NCI-H82 (cell line): ENCODE measurements at regions not wholly inside any gene's neighbourhood (a gene's known extent, or its start where the extent isn't known, plus 50 kb on each side); places are given as distances from the start of the nearest gene placed in this dataset.
A peak's percentile ranks its signal among the peaks of the same experiment; 100 is the strongest.
"Not testable (repeated sequence)": the region's sequence is repeated elsewhere in the genome, so short reads cannot be mapped to it uniquely, and the experiment has no call there.

ENCODE experiments used
- DNase-seq: peaks from one replicate; lab custom pipeline; 2025; lab: John Stamatoyannopoulos, UW

DNA sequence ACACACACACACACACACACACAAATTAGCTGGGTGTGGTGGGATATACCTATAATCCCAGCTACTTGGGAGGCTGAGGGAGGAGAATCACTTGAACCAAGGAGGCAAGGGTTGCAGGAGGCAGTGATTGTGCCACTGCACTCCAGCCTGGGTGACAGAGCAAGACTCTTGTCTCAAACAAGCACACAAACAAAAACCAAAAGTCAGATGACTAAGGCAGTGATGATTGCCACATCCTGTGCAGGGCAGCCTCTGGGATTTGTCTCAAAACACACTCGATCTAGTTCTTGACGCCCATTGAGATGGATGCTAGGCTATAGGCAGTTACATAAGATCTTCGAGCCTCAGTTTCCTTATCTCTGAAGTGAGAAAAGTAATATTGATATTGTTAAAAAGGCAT is 183.1 kb upstream of the NOTCH2NLA start:
- not testable (repeated sequence) for DNase-seq

DNA sequence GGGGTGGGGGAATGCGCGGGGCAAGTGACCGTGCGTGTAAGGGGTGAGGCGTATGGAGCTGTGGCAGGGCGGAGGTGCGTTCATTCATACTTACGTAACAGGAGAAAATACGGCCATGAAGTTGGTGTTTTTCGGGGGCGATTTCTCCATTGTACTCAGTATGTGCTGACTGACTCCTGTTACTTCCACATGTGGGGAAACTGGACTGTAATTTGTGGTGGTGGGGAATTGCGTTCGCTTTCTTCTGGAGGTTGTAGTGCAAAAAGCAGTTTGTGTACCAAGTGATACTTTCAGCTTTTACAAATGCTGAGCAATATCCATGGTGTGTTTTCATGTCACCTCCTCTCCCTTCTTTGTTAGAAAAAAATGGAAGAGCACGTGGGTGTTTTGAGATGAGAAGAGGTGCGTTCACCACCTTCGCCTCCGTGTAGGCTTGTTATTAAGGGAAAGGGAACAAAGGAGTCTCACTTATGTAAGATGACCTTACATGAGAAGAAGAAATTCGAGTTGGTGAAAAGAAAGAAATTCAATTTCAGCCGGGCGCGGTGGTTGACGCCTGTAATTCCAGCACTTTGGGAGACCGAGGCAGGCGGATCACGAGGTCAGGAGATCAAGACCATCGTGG is 181.1 kb upstream of the NOTCH2NLA start:
- DNase-seq, result not testable (repeated sequence)

DNA sequence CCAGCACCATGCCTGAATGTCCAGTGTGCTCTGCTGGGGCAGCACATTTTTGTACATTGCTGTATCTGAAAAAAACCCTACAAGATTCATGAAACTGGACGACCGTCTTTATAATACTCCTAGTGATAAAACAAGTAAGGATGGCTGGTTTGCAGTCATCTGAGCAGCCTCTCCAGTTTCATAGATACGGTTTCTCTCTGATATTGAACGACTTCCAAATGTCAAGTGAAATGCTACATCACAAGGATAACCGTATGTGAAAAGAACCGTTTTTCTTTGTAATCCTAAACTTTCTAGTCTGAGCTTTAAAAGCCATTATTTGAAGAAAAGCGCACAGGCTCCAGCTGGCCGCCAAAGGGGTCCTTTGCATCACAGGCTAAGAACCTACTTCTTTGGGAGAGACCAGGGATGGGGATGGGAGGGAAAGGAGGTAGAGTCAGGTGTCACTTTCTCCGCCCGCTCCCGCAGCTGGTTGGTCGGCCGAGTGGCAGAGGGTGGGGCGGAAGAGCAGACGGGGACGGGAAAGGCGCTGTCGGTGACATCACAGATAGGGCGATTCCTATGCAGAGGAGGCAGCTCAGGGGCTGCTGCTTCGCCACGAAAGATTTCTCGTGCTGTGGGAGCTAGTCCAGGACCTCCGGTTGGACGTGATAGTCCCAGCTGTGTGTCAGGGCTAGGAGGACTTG is 180.4 kb upstream of the NOTCH2NLA start:
- peak; percentile 31 for DNase-seq

DNA sequence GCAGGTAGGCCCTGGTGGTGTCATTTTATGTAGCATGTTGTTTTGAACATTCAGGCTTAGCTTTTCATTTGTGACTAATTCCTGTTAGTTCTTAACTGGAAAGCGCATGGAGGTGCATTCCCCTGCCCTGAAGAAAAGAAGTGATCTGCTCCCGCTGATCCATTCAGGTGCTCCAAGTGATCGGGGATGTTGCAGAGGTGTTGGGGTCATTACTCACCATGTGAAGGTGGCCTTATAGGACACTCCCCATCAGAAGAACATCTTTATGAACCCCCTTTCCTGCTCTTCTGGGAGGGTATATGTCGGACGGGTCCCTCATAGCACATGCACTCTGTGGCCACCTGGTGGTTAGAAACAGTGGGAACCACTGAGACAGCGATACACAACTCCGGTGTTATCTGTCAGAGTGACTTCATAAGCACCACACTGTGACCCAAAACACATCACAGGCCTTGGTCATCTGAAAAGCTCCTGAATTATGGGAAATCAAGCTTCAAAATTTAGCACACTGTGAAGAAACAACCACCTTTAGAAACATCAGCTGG is 172.5 kb upstream of the NOTCH2NLA start:
- peak; percentile 42 for DNase-seq

DNA sequence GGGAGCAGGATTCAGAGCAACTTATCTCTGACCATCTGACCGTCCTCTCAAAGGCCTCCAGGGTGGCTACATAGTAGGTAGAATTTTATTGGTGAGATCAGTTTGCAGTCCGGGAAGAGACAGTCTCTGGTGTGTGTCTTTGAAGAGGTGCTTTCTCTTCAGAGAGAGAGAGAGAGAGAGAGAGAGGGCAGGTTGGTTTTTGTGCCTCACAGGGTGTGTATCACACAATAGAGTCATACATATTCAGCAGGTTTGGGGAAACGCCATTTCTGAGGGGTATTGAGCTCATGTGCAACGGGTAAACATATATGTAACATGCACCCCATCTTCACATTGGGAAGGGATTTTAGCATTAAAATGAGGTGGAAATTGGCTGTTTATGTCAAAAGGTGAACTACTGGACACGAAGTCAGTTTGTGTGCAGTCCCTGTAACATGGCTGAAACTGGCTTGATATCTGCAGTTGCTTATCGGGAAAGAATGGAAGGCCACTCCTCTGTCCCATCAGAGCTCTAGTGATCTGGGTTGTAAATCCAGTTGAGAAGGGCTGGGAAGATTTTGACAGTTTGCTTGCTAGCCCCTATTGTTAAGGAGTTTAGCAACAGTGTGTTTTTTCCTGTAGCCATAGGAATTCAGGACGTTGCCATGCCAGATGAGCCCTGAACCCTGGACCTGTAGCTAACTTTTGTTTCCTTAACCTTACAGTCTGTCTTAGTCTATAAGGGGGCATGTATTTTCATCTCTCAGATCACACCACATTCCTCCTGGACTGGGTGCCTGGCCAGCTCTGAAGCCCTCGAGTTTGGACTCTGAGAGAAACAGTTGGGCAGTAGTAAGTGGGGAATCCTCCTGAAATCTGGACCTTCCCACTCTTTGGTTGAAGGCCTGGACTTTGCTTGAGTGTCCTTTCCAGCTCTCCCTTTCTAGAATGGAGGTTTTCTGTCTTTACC is 171.6 kb upstream of the NOTCH2NLA start:
- not testable (repeated sequence) for DNase-seq

DNA sequence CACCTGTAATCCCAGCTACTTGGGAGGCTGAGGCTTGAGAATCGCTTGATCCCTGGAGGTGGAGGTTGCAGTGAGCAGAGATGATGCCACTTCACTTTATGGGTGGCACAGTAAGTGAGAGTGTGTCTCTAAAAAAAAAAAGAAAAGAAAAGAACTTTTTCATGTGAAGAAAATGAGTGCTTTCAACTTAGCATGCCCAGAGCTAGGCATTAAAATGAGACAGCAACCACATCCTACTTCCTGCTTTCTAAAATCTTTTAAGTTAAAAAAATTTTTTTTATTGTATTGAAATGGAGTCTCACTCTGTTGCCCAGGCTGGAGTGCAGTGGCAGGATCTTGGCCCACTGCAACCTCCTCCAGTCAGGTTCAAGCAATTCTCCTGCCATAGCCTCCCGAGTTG is 170.4 kb upstream of the NOTCH2NLA start:
- not testable (repeated sequence) for DNase-seq

DNA sequence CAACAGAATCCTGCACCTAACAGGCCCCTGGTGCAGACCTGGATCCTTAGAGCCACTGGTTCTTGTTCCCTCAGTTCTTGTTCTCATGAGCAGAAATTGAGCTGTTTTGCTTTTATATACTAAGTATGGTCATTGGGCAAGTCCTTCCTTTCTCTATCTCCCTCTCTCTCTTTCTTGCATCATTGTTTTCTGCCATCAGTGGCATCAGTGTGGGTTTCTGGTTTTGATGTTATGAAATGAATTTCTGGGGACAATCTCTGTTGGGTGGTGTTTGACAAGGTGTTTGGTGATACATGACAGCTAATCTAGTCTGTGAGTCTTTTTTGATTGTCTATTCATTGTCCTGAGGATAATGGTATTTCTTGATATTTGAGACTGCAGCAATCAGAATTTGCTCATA is 168.0 kb upstream of the NOTCH2NLA start:
- DNase-seq, result not testable (repeated sequence)

DNA sequence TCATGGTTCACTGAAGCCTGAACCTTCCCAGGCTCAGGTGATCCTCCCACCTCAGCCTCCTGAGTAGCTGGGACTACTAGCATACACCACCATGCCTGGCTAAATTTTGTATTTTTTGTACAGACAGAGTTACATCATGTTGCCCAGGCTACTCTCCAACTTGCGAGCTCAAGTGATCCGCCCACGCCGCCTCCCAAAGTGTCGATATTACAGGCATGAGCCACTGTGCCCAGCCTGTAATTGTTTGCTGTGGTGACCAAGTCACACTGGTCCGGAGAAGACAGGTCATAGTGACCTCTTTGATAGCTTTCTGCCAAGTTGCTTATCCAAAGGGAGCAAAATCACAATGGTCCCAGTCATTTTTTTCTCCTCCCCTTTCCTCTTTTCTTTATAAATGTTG is 167.4 kb upstream of the NOTCH2NLA start:
- DNase-seq, result not testable (repeated sequence)

DNA sequence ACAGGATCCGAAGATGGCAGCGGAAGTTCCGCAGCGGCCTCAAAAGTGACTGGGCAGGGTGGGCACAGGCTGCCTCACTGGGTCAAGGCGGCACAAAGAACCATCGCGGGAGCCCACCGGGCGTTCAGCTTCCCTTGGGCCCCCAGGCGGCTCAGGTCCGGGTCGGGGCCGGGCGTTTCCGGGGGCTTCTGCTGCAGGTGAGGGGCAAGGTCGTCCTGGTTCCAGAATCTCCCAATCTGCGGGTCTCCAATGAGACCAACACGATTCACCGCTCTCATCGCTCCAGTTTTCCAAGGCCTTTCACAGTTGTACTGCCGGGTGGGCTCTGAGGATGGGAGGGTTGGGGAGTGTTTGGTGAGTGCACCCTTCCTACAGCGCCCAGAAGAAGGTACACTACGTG is 165.0 kb upstream of the NOTCH2NLA start:
- DNase-seq, result not testable (repeated sequence)

DNA sequence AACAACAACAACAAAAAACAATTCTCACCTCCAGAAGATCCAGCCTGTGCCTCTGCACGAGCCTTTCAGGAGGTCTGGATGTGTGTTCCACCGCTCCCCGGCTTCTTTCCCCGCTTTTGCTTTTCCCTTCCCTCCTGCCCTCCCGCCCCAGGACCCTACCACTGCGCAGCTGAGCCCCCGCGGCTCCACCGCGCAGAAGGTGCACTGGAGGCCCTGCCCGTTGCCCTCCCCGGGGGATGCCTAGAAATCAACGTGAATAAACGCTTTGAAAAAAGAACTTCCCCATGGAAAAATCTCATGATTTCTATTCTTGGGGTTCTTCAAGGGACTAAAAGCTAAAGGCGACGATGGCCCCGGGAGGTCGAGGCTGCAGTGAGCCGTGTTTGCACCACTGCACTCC is 164.3 kb upstream of the NOTCH2NLA start:
- DNase-seq, result not testable (repeated sequence)

DNA sequence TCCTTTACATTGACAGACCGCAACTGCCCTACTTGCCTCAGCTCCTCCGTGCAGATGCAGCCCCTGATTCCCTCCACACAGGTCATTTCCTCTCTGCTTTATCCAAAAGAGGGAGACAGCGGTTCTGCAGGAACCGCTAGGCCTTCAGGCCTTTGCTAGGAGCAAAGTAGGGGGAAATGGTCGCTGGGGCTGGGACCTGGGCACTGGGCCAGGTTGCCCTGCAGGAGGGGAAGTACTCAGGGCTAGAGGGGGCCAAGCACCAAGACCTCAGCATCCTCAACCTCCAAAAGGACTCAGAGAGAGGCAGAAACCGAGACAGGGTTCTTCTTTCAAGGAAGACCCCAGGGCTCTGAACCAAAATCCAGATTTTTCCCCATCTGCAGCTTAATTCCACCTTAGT is 160.4 kb upstream of the NOTCH2NLA start:
- DNase-seq, result not testable (repeated sequence)

DNA sequence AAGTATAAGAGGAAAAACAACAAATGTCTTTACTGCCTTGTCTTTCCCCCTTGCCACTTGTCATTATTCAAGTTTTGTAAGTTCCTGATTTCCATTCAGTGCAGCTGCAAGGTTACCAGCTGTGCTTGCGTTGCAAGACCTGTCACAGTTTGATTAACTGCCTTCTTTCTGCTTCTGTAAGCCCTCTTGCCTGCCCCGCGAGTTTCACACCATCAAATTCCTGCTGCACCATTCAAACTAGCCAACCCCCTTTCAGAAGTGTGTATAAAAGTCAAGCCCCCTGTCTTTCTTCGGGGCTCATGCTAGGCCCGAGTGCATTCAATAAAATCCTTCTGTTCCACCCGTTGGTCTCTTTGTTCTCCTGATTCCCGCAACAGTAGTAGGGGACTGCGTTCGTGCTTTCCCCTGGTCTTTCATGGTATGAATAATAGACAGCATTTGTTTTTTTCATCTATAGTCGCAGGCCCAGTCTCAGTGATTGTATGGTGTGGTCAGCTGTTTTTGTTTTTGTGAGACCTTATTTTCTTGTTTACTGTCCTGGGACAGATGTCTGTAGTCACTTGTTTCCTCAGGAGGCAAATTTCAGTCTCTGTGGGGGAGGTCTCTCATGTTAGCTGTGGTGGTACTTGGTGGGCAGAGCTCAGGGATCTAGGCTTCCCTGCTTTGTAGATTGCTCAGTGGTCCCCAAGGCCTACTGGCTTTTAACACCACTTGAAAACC is 159.1 kb upstream of the NOTCH2NLA start:
- DNase-seq, result peak; percentile 69

DNA sequence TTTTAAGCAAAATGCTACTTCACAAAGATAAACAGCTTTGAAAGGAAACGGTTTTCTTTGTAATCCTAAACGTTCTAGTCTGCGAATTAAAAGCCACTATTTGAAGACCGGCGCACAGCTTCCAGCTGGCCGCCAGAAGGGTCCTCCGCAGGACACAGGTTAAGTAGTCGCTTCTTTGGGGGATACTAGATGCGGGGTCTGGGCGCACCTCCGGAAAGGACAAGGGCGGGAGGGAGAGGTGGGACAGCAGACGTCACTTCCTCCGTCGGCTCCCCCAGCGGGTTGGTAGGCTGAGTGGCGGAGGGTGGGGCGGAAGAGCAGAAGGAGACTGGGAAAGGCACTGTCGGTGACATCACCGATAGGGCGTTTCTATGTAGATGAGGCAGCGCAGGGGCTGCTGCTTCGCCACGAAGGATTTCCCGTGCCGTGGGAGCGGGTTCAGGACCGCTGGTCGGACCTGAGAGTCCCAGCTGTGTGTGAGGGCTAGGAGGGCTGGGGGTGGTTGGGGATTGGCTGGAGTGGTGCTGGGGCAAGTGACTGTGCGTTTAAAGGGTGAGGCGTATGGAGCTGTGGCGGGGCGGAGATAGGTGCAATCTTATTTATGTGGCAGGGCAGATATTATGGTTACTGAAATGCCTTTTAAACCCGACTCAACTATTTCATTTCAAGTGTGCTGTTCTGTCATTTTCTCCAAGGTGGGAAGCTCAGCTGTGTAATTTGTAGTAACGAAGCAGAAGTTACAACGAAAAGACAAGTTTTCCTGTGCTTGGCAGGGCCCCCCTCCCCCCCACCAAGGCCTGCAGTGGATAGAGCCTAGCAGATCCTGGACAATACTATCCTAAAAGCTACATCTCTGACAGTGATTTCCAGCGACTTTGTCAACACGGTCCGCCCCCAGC is 158.3 kb upstream of the NOTCH2NLA start:
- DNase-seq, result peak; percentile 98

DNA sequence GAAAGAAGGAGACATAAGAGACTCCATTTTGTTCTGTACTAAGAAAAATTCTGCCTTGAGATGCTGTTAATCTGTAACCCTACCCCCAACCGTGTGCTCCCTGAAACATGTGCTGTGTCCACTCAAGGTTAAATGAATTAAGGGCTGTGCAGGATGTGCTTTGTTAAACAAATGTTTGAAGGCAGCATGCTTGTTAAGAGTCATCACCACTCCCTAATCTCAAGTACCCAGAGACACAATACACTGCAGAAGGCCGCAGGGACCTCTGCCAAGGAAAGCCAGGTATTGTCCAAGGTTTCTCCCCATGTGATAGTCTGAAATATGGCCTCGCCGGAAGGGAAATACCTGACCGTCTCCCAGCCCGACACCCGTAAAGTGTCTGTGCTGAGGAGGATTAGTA is 152.4 kb upstream of the NOTCH2NLA start:
- DNase-seq, result peak; percentile 11

DNA sequence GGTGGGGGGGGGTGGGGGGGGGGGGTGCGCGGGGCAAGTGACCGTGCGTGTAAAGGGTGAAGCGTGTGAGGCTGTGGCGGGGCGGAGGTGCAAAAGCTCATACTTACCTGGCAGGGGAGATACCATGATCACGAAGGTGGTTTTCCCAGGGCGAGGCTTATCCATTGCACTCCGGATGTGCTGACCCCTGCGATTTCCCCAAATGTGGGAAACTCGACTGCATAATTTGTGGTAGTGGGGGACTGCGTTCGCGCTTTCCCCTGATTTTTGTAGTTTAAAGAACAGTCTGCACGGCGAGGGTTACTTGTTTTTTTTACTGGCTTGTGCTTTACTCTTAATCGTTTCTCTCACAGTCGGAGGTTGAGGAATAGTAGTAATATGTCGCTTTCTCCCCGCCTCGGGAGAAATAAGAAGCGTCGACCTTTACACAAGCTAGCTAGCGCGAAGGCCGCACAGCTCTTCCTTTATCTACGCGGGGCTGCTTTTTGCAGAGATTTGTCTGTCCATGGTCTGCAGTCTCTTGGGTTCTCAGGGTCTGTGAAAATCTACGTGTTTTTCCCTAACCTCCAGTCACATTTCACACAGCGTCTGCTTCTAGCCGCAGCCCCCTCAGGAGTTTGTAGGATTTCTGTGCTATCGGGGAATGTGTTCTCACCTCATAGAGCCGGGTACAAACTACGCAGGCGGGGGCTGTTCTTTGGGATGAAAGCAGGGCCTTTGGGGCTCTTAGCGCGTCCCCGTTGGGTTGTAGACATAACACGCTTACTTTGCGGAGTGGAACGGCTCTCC is 148.1 kb upstream of the NOTCH2NLA start:
- peak; percentile 99 for DNase-seq

DNA sequence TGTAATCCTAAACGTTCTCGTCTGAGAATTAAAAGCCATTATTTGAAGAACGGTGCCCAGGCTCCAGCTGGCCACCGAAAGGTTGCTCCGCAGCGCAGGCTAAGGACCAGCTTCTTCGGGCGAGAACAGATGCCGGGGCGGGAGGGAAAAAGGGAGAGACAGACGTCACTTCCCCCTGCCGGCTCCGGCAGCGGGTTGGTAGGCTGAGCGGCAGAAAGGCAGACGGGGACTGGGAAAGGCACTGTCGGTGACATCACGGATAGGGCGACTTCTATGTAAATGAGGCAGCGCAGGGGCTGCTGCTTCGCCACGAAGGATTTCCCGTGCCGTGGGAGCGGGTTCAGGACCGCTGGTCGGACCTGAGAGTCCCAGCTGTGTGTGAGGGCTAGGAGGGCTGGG is 147.5 kb upstream of the NOTCH2NLA start:
- peak; percentile 94 for DNase-seq

DNA sequence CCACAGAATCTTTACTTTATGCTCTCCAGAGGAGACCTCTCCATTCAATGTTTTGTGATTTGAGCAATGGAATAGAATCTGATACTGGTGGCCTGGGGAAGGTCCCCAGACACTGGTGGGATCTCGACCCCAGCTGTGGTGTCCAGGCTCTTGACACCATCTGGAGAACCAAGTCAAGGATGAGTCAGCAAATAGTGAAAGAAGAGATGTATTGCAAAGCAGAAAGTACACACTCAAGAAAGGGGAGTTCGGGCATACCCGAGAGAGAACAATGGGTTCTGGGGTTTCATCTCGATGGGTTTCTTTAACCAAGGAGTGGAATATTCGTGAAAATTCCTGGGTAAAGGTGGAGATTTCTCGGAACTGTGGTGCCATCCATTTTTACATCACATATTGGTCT is 146.3 kb upstream of the NOTCH2NLA start:
- DNase-seq, result not testable (repeated sequence)

DNA sequence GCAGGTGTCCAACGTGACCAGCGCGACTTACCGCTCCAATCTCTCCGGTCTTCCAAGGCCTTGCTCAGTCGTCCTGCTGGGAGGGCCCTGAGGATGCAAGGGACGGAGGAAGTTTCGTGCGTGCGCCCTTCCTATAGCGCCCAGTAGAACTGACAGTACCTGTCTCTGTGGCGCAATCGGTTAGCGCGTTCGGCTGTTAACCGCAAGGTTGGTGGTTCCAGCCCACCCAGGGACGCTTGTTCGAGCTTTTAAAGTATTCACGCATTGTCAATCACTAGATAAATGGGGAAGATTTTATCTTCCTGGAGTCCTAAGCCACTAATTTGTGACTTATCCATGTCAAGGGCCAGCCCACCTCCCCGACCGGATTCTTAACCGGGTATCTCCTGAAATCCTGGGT is 141.1 kb upstream of the NOTCH2NLA start:
- DNase-seq, result peak; percentile 73

DNA sequence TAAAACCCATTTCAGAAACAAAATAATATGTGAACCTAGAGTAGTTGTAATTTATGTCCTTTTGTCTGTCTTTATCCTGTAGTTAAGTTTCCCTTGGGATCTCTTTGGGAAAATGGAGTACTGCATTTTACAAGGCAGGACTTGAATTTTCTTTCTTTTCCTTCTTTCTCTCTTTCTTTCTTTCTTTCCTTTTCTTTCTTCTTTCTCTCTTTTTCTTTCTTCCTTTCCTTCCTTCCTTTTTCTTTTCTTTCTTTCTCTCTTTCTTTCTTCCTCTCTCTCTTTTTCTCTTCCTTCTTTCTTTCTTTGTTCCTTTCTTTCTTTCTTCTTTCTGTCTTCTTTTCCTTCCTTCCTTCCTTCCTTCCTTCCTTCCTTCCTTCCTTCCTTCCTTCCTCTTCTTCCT is 126.6 kb upstream of the NOTCH2NLA start:
- DNase-seq, result not testable (repeated sequence)

DNA sequence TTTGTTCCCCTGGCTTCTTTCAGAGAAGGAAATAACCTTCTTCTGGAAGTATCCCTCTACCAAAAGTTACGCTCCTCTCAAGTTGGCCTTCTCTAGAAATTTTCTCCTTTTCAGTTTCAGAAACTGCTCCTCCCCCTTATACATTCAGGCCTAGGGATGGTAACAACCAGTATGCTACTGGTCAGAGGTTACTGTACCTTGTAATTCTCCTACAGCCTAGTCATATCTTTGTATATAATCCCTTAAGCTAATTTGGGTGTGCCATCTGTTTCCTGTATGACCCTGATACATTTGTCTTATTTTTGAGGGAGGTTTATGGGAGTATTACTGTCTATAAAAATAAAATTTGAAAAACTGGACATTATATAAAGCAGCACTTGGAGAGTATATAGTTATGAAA is 98.0 kb upstream of the NOTCH2NLA start:
- DNase-seq, result not testable (repeated sequence)
